ENCODE measurements at regions not wholly inside any gene's neighbourhood (a gene's known extent, or its start where the extent isn't known, plus 50 kb on each side); places are given as distances from the start of the nearest gene placed in this dataset.

DNA sequence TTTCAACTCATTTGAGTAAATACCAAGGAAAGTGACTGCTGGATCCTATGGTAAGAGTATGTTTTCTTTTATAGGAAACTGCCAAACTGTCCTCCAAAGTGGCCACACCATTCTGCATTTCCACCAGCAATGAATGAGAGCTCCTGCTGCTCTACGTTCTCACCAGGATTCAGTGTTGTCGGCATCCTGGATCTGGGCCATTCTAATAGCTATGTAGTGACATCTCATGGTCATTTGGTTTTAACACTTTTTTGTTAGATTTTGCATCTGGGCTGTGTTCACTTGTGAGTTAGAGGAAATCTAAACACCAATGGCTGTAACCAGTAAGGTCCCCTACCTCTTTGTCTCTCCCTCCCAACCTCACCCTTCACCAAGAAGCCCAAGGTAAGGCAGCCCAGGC is 115.9 kb downstream of the ATPSCKMT start:
- H3K27ac ChIP-seq, result no peak overlapping the region
- TF ChIP-seq POLR2A (IDR thresholded peaks at IDR 0.05), result no peak
- TF ChIP-seq, protein P1, sequence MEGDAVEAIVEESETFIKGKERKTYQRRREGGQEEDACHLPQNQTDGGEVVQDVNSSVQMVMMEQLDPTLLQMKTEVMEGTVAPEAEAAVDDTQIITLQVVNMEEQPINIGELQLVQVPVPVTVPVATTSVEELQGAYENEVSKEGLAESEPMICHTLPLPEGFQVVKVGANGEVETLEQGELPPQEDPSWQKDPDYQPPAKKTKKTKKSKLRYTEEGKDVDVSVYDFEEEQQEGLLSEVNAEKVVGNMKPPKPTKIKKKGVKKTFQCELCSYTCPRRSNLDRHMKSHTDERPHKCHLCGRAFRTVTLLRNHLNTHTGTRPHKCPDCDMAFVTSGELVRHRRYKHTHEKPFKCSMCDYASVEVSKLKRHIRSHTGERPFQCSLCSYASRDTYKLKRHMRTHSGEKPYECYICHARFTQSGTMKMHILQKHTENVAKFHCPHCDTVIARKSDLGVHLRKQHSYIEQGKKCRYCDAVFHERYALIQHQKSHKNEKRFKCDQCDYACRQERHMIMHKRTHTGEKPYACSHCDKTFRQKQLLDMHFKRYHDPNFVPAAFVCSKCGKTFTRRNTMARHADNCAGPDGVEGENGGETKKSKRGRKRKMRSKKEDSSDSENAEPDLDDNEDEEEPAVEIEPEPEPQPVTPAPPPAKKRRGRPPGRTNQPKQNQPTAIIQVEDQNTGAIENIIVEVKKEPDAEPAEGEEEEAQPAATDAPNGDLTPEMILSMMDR (IDR thresholded peaks at IDR 0.05), result no peak
- DNase-seq, result no peak
- intact Hi-C loops (cut with DNase I; ENCODE audit: low total_unique reads), result no loop called here
- no peak overlapping the region for H3K4me3 ChIP-seq
- H3K9me3 ChIP-seq, result no peaks in the 10 kb centered on the region
- H3K36me3 ChIP-seq, result no peaks in the 10 kb centered on the region
- H3K4me1 ChIP-seq, result no peaks in the 10 kb centered on the region
- H3K27me3 ChIP-seq, result no peaks in the 10 kb centered on the region

DNA sequence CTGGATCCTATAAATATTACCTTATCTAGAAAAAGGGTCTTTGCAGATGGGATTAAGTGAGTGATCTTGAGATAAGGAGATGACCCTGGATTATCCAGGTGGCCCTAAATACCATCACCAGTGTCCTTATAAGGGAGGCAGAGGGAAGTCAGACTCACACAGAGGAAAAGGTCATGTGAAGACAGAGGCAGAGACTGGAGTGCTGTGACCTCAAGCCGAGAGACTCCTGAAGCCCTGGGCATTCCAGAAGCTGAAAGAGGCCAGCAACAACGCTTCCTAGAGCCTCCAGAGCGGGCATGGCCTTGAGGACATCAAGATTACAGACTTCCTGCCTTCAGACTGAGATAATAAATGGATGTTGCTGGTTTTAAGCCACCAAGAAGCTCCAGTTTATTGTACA is 118.8 kb downstream of the ATPSCKMT start:
- no peaks in the 10 kb centered on the region for H3K9me3 ChIP-seq
- no peak overlapping the region for H3K27ac ChIP-seq
- TF ChIP-seq, protein P1 (IDR thresholded peaks at IDR 0.05), result no peak
- TF ChIP-seq POLR2A (IDR thresholded peaks at IDR 0.05), result no peak
- H3K4me3 ChIP-seq, result no peak overlapping the region
- no peaks in the 10 kb centered on the region for H3K27me3 ChIP-seq
- H3K4me1 ChIP-seq, result no peaks in the 10 kb centered on the region
- intact Hi-C loops (cut with DNase I; ENCODE audit: low total_unique reads), result no loop called here
- no peaks in the 10 kb centered on the region for H3K36me3 ChIP-seq
- DNase-seq, result no peak

DNA sequence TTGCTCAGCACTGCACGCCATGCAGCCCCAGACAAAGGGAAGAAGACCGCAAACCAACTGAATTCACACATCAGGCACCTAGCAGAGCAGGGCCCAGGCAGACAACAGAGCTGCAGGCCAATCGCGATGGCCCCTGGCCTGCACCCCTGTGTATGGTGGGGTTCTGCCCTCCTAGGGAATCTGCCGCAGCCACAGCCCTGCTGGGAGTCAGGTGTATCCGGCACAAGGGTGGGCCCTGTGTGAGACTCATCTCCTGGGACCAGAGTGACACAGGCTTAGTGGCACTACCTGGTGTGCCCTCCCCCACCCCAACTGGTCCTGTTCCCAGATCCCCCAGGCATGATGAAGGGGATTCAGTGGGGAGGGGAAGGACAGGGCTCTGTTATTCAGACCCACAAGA is 122.8 kb downstream of the ATPSCKMT start:
- intact Hi-C loops (cut with DNase I; ENCODE audit: low total_unique reads), result no loop called here
- Histone ChIP-seq H3K36me3 (no peaks in the 10 kb centered on the region), H3K27ac (no peak overlapping the region), H3K27me3 (no peaks in the 10 kb centered on the region), H3K9me3 (no peaks in the 10 kb centered on the region), H3K4me1 (no peaks in the 10 kb centered on the region), H3K4me3 (no peak overlapping the region)
- DNase-seq, result no peak
- TF ChIP-seq, protein P1 (IDR thresholded peaks at IDR 0.05), result no peak
- no peak for TF ChIP-seq POLR2A (IDR thresholded peaks at IDR 0.05)

DNA sequence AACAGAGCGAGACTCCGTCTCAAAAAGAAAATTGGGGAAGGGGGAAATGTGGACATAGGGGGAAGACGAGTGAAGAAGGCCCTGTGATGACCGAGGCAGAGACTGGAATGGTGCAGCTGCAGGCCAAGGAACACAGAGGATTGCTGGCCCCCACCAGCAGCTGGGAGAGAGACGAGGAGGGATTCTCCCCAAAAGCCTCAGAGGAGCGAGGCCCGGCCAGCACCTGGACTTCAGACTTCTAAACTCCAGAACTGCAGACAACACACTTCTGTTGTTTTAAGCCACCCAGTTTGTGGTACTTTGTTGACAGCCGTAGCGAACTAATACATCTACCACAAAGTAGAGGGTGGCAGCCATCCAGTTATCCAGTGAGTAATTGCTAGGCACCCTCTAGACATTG is 124.6 kb downstream of the ATPSCKMT start:
- no peaks in the 10 kb centered on the region for H3K27me3 ChIP-seq
- no peak overlapping the region for H3K27ac ChIP-seq
- no peaks in the 10 kb centered on the region for H3K36me3 ChIP-seq
- H3K4me3 ChIP-seq, result no peak overlapping the region
- no peaks in the 10 kb centered on the region for H3K4me1 ChIP-seq
- no peaks in the 10 kb centered on the region for H3K9me3 ChIP-seq
- TF ChIP-seq, protein P1 (IDR thresholded peaks at IDR 0.05), result no peak
- no peak for TF ChIP-seq POLR2A (IDR thresholded peaks at IDR 0.05)
- no peak for DNase-seq
- intact Hi-C loops (cut with DNase I; ENCODE audit: low total_unique reads), result no loop called here

DNA sequence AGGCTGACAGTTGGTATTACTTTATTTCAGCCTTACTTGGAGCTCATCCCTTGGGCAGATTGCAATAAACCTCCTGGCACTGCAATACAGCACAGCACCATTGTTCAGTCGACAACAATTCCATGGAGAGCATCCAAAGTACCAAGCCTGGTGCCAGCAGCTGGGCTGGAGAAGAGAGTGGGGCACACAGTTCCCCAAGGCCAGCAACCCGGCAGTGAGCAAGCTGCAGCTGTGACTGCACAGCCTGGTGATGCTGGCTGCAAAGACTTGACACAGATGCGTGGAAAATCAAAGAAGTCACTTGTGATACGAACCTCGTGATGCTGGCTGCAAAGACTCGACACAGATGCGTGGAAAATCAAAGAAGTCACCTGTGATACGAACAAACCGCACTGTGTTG is 125.4 kb downstream of the ATPSCKMT start:
- intact Hi-C loops (cut with DNase I; ENCODE audit: low total_unique reads), result no loop called here
- TF ChIP-seq, protein P1 (IDR thresholded peaks at IDR 0.05), result no peak
- no peak for TF ChIP-seq POLR2A (IDR thresholded peaks at IDR 0.05)
- H3K9me3 ChIP-seq, result no peaks in the 10 kb centered on the region
- H3K27me3 ChIP-seq, result no peaks in the 10 kb centered on the region
- no peak overlapping the region for H3K4me3 ChIP-seq
- H3K27ac ChIP-seq, result no peak overlapping the region
- no peaks in the 10 kb centered on the region for H3K36me3 ChIP-seq
- DNase-seq, result no peak
- no peaks in the 10 kb centered on the region for H3K4me1 ChIP-seq

Data from uterus (tissue), 3 donors.